ENCODE measurements at regions not wholly inside any gene's neighbourhood (a gene's known extent, or its start where the extent isn't known, plus 50 kb on each side); places are given as distances from the start of the nearest gene placed in this dataset.

DNA sequence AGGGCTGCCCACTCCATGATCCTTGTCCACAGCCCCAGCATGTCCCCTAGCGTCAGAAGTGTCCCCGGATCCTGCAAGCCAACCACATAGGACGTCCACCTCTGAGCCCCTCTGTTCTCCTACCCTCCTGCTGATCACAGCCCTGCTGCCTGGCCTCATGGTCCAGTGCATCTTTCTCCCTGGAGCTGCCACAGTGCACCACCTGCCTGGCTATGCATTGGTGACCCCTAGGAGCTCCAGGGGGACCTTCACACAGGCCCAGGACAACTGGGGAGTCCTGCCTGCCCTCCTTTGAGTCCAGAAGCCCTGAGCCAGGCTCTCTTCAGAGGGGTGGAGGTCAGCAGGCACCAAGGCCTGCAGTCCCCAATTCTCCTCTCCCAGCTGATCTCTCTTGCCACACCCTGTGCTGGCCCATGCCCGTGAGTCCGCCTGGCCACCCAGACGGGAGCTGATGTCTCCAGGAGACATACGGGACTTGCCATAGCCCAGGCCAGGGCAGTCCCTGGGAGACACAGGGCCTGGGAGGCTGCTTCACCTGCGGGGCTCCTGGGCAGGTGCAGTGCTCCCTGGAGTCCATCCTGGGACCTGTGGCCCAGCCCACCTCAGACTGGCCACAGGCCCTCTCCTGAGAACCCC is 77.4 kb upstream of the RET start:
- TF ChIP-seq ZFX (IDR thresholded peaks at IDR 0.05; ENCODE audit: borderline replicate concordance): no peak
- TF ChIP-seq, protein P1, sequence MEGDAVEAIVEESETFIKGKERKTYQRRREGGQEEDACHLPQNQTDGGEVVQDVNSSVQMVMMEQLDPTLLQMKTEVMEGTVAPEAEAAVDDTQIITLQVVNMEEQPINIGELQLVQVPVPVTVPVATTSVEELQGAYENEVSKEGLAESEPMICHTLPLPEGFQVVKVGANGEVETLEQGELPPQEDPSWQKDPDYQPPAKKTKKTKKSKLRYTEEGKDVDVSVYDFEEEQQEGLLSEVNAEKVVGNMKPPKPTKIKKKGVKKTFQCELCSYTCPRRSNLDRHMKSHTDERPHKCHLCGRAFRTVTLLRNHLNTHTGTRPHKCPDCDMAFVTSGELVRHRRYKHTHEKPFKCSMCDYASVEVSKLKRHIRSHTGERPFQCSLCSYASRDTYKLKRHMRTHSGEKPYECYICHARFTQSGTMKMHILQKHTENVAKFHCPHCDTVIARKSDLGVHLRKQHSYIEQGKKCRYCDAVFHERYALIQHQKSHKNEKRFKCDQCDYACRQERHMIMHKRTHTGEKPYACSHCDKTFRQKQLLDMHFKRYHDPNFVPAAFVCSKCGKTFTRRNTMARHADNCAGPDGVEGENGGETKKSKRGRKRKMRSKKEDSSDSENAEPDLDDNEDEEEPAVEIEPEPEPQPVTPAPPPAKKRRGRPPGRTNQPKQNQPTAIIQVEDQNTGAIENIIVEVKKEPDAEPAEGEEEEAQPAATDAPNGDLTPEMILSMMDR (IDR thresholded peaks at IDR 0.05): no peak

DNA sequence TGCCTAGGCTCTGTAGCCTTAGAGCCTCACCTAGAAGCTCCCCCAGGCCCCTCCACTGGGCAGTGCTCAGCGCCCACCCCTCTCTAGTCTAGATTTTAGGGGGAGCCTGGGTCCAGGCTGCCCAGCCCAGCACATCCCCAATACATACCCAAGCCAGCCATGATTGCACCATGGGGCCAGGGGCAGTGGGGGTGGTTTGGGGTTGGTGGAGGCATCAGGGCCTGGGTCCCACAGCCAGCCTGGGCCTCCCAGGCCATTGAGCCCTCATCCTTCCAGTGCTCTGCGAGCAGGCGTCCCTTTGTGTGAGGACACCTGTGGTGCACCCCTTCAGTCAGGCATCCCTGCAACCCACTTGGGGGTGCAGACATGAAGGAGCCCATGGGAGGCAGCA is 76.9 kb upstream of the RET start:
- TF ChIP-seq ZFX (IDR thresholded peaks at IDR 0.05; ENCODE audit: borderline replicate concordance): no peak
- TF ChIP-seq, protein P1 (IDR thresholded peaks at IDR 0.05): no peak
- no peak overlapping the region for H3K27ac ChIP-seq

More for the DNA sequence above, 77.4 kb upstream of the RET start:
- no peak overlapping the region for H3K27ac ChIP-seq

DNA sequence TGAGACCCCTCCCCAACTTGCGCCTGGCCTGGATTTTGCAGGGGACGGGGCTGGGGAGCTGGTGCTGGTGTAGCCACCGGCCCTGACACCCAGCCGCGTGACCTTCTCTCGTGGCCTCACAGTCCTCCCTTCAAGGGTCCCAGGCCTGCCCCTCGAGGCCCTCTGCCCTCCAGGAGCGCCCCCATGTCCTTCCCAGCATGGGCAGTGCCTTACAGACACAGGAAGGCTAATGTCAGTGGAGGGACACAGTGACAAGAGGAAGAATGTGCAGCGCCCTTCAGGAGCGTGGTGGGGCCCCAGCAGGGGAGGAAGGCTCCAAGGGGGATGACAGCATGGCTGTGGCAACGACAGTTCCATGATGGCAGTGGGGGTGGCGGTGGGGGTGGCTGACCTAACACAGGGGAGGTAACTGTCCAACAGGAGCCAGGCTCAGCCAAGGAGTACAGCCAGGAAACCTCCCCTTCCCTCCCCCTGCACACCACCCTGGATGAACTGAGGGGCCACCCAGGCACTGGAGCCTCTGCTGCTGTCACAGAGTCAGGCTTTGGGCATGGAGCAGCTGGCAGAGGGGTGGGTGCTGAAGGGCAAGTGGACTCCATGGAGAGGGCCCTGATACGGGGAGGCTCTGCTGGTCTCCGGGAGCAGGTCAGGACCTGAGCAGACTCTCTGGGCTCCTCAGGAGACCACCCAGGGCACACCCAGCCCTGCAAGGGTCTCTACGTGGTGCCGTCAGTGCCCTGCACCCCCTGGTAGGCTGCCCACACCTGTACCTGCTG is 76.0 kb upstream of the RET start:
- H3K27ac ChIP-seq: no peak overlapping the region
- TF ChIP-seq, protein P1 (IDR thresholded peaks at IDR 0.05): no peak
- no peak for TF ChIP-seq ZFX (IDR thresholded peaks at IDR 0.05; ENCODE audit: borderline replicate concordance)

DNA sequence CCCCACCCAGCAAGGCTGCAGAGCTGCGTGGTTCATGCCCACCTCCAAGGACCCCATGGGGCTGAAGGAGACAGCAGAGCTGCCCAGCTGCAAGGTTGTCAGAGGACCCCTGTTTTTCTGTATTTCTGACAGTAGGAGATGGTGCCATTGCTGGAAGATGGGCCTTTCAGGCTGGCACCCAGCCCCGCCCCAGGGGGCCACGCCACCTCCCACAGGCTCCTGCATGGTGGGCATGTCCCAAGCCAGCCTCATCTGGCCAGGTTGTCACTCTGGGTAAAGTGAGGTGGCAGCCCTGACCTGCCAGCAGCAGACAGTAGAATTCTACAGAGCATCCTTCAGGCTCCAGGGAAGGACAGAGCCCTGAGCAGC is 75.5 kb upstream of the RET start:
- no peak overlapping the region for H3K27ac ChIP-seq
- TF ChIP-seq ZFX (IDR thresholded peaks at IDR 0.05; ENCODE audit: borderline replicate concordance): no peak
- TF ChIP-seq, protein P1 (IDR thresholded peaks at IDR 0.05): no peak

DNA sequence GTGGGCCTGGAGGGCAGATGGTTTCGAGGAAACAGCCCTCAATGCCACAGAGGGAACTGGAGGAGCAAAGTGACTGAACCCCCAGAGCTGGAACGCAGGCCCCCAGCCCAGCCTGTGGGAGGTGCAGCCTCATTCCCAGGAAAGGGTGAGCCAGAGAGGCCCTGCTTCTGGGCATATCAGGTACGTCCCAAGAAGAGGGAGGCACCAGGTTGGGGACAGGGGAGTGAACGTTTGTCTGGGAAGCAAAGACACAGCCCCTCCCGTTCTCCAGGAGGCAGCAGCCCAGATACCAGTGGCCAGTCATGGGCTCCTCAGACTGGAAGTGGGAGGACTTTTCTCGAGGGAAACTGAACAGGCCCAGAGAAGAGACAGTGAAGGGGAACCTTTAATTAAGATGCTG is 74.3 kb upstream of the RET start:
- no peak overlapping the region for H3K27ac ChIP-seq
- TF ChIP-seq, protein P1 (IDR thresholded peaks at IDR 0.05): no peak
- TF ChIP-seq ZFX (IDR thresholded peaks at IDR 0.05; ENCODE audit: borderline replicate concordance): no peak

DNA sequence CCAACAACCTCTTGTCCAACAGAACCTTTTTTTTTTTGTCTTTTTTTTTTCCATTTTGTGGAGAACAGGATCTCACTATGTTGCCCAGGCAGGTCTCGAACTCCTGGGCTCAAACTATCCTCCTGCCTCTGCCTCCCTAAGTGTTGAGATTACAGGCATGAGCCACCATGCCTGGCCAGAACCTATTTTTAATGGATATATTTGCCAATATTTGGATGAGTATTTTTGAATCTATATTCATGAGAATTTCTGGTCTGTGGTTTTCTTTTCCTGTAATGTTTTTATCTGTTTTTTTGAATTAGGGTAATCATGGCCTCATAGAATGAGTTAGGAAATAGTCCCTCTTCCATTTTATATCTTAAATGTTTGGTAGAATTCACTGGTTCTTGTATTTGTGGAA is 70.4 kb upstream of the RET start:
- no peak for TF ChIP-seq ZFX (IDR thresholded peaks at IDR 0.05; ENCODE audit: borderline replicate concordance)
- TF ChIP-seq, protein P1 (IDR thresholded peaks at IDR 0.05): no peak
- H3K27ac ChIP-seq: no peak overlapping the region

DNA sequence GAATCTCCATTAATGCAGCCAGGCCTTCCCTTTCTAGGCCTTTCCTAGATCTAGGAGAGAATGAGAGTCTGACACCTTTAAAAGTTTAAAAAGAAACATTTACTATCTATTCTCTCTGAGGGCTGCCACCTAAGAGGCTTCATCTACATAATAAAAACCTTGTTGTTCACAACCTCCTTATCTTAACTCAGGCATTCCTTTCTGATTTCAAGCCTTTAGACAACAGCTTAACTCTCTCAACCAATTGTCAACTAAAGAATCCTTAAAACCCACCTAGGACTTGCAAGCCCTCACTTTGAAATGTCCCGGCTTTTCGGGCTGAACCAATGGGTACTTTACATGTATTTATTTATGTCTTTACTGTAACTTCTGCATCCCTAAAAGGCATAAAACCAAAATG is 64.3 kb upstream of the RET start:
- H3K27ac ChIP-seq: no peak overlapping the region
- TF ChIP-seq, protein P1 (IDR thresholded peaks at IDR 0.05): no peak
- no peak for TF ChIP-seq ZFX (IDR thresholded peaks at IDR 0.05; ENCODE audit: borderline replicate concordance)
